GM10847 (cell line): ENCODE measurements at regions not wholly inside any gene's neighbourhood (a gene's known extent, or its start where the extent isn't known, plus 50 kb on each side); places are given as distances from the start of the nearest gene placed in this dataset.

Experiments used
- POLR2A ChIP-seq: IDR thresholded peaks from 2 replicates; pipeline ENCODE4 v1.6.1; 2011; ENCODE audit not compliant: insufficient read length; ENCODE audit errors: extremely low read depth

- TF ChIP-seq POLR2A: no peak
Observed at GRCh38 chr7:131203291-131203976, 124.2 kb upstream of the MKLN1 start.

DNA sequence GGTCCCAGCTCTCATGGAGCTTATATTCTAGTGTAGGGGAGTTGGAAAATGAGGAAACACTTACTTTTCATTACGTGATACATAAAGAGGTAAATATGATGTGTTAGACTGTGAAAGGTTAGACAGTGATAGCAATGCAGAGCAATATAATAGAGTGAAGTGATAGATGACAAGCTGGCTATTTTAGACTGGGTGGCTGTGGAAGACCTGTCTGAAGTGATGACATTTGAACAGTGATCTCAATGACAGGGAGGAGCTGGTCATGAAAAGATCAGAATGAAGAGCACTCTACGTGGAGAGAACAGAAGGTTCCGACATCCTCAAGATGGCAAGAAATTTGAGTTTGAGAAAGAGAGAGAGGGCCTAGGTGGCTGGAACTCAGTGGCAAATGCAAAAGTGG, 118.9 kb upstream of the MKLN1 start:
- no peak for TF ChIP-seq POLR2A

GRCh38 chr7:131210618-131211017, 117.1 kb upstream of the MKLN1 start:
- TF ChIP-seq POLR2A: no peak

- no peak for TF ChIP-seq POLR2A
Observed at GRCh38 chr7:131211500-131211899, 116.2 kb upstream of the MKLN1 start.

- no peak for TF ChIP-seq POLR2A
Observed at GRCh38 chr7:131212114-131212513, 115.6 kb upstream of the MKLN1 start.

GRCh38 chr7:131218727-131219128, 108.9 kb upstream of the MKLN1 start:
- TF ChIP-seq POLR2A: no peak

DNA sequence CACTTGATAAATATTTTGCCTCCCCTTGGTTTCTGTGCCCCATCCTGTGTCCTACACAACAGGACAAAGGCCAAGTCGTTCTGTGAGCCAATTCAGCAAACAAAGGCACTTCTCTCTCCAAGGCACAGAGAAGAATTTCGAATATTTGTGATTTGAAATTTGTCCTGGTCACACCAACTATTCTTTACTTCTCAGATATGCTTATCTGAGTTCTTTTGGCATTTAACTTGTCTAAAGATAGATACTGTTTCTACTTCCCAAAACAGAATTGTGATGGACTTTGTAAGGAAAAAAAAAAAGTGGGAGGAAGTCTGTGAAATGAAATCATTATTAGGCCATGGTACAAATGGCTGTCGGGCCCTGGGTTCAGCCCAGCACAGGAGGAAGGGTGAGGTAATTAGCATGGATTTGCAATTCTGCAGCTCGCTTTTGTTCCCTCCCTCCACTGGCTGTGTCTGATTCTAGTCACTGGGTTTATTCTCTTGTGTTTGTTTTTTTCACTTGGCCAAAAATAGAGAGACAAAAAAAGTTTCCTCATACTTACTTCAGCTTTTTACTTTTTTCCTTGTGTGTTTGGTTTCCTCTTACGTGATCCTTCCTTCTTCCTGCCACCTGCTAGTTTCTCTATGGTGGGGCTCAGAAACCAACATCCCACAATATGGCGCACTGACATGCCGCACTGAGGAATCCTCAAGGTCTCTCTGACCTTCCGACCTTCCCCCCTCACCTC, 108.2 kb upstream of the MKLN1 start:
- TF ChIP-seq POLR2A: no peak

DNA sequence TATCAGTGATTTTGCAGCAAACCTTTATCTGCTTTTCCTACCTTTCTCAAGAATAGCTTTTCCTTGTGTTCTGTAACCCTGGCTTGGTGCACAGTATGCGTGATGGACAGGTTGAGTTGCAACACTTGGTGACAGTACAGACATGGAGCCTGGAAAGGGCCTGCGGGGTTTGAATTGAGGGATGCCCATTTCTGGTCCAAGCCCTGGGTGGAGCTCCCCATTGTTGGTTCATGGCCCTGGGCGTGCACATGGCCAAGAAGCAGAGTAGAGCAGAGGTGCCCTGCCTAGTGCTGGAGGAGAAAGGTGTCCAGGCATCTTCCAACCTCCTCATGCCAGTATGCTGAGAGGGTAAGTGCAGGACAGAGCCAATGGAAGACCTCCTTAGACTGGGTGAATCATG, 106.6 kb upstream of the MKLN1 start:
- no peak for TF ChIP-seq POLR2A

- TF ChIP-seq POLR2A: no peak
Observed at GRCh38 chr7:131222171-131222570, 105.5 kb upstream of the MKLN1 start.

GRCh38 chr7:131223151-131223550, 104.5 kb upstream of the MKLN1 start:
- no peak for TF ChIP-seq POLR2A

- no peak for TF ChIP-seq POLR2A
Observed at GRCh38 chr7:131224996-131225395, 102.7 kb upstream of the MKLN1 start.

- TF ChIP-seq POLR2A: no peak
Observed at GRCh38 chr7:131225619-131226513, 101.8 kb upstream of the MKLN1 start.

DNA sequence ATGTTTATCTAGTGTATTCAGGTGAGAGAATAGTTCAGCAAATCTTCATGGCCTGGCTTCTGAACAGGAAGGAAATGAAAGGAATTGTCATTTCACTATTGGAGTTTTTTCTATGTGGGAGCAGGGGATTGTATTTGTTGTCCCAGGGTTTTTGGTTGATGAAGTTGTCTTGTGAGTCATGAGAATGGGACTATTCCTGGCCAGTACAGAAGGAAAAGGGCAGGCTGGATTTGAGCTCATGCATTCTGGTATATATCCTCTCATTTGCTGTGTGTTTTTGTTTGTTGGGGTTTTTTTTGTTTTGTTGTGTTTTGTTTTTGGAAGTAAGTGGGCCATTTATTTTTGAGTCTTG, 101.2 kb upstream of the MKLN1 start:
- TF ChIP-seq POLR2A: no peak

- TF ChIP-seq POLR2A: no peak
Observed at GRCh38 chr7:131231381-131232220, 96.1 kb upstream of the MKLN1 start.

- no peak for TF ChIP-seq POLR2A
Observed at GRCh38 chr7:131232768-131233167, 94.9 kb upstream of the MKLN1 start.
